Body of pancreas (tissue), 4 donors: ENCODE measurements at regions not wholly inside any gene's neighbourhood (a gene's known extent, or its start where the extent isn't known, plus 50 kb on each side); places are given as distances from the start of the nearest gene placed in this dataset.

Experiments
- POLR2A ChIP-seq, 3 donors: fragments of 450-650 bp; IDR thresholded peaks; one replicate each; pipeline ENCODE4 v1.6.1; 2016; ENCODE audit warnings: antibody characterized with exemption in 3 of 3, mild to moderate bottlenecking in 2 of 3
- TF ChIP-seq, protein P1 (sequence below), 7 experiments: fragments of 450-650 bp in 4 of 7; fragments of 200-600 bp in 3 of 7; sonication (generic) in 3 of 7; IDR thresholded peaks; one replicate each; pipeline ENCODE4 v1.5.1; 2016 to 2019; ENCODE audit warnings: antibody characterized with exemption in 7 of 7

DNA sequence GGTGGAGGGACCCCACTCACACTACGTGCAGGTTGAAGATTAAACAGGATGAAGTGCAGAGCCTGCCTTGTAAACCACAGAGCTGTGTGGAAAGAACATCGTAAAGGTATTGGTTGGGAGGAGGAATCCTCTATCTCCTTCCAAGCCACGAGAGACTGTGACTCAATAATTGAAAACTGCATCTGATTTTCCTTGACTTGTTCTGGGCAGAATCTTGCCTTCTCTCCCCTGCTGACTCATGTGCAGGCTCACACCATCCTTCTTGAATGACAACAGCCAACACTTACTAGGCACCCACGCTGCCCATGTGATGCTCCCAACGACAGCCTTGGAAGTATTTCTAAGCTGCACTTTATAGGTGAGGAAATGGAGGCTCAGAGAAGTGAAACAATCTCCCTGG lies 563.0 kb downstream of the MIAT start:
- TF ChIP-seq, protein P1, sequence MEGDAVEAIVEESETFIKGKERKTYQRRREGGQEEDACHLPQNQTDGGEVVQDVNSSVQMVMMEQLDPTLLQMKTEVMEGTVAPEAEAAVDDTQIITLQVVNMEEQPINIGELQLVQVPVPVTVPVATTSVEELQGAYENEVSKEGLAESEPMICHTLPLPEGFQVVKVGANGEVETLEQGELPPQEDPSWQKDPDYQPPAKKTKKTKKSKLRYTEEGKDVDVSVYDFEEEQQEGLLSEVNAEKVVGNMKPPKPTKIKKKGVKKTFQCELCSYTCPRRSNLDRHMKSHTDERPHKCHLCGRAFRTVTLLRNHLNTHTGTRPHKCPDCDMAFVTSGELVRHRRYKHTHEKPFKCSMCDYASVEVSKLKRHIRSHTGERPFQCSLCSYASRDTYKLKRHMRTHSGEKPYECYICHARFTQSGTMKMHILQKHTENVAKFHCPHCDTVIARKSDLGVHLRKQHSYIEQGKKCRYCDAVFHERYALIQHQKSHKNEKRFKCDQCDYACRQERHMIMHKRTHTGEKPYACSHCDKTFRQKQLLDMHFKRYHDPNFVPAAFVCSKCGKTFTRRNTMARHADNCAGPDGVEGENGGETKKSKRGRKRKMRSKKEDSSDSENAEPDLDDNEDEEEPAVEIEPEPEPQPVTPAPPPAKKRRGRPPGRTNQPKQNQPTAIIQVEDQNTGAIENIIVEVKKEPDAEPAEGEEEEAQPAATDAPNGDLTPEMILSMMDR (IDR thresholded peaks at IDR 0.05), result no peak
- TF ChIP-seq POLR2A (IDR thresholded peaks at IDR 0.05), result no peak
